HL-60 (cell line): ENCODE measurements at regions not wholly inside any gene's neighbourhood (a gene's known extent, or its start where the extent isn't known, plus 50 kb on each side); places are given as distances from the start of the nearest gene placed in this dataset.

Source experiments
- GABPA ChIP-seq: IDR thresholded peaks from 2 replicates; pipeline ENCODE4 v1.6.1; 2012; ENCODE audit warnings: low read depth
- POLR2AphosphoS5 ChIP-seq: IDR thresholded peaks from 2 replicates; pipeline ENCODE4 v1.6.1; 2012; ENCODE audit warnings: low read depth
- SPI1 ChIP-seq: IDR thresholded peaks from 2 replicates; pipeline ENCODE4 v1.6.1; 2012; ENCODE audit warnings: low read depth, mild to moderate bottlenecking, borderline replicate concordance
- TF ChIP-seq, protein P1 (sequence below): IDR thresholded peaks from one replicate; pipeline ENCODE4 v1.5.1; 2011; ENCODE audit warnings: low read length, control low read depth, inconsistent platforms; ENCODE audit not compliant: insufficient read depth

DNA sequence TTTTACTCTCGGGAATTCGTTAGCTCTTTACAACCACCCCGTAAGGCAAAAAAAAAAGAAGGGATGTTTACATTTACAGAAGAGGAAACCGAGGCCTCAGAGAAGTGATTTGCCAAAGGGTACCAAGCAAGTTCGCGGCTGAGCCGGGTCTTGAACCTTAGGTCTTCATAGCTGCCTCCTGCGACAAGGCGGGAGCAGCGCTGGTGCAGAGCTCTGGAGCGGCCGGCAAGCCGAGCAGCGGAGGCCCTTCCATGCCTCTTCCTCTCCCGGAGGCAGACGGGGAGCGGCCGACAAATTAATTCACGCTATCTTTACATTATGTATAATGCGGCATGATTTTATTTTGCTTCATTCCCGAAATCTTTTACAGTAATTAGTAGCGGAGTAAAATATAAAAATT is 536.3 kb downstream of the INSC start:
- TF ChIP-seq, protein P1, sequence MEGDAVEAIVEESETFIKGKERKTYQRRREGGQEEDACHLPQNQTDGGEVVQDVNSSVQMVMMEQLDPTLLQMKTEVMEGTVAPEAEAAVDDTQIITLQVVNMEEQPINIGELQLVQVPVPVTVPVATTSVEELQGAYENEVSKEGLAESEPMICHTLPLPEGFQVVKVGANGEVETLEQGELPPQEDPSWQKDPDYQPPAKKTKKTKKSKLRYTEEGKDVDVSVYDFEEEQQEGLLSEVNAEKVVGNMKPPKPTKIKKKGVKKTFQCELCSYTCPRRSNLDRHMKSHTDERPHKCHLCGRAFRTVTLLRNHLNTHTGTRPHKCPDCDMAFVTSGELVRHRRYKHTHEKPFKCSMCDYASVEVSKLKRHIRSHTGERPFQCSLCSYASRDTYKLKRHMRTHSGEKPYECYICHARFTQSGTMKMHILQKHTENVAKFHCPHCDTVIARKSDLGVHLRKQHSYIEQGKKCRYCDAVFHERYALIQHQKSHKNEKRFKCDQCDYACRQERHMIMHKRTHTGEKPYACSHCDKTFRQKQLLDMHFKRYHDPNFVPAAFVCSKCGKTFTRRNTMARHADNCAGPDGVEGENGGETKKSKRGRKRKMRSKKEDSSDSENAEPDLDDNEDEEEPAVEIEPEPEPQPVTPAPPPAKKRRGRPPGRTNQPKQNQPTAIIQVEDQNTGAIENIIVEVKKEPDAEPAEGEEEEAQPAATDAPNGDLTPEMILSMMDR = no peak
- TF ChIP-seq POLR2AphosphoS5 (no peak), SPI1 (no peak), GABPA (no peak)
